GM23338 (cell line): ENCODE measurements at regions not wholly inside any gene's neighbourhood (a gene's known extent, or its start where the extent isn't known, plus 50 kb on each side); places are given as distances from the start of the nearest gene placed in this dataset.

Experiments
- ATAC-seq: fragments of 200-7000 bp; cut with Tn5 transposase; 3 replicates; pipeline ENCODE4 v1.9.1; 2020
- DNase-seq: peaks from one replicate; pipeline ENCODE4 v3.0.0-alpha.2; 2015; ENCODE audit warnings: low spot score
- H2AFZ ChIP-seq: fragments of 200-600 bp; sonication (generic); 2 replicates; pipeline ENCODE4 v1.8.0; 2016; ENCODE audit warnings: antibody characterized with exemption, mild to moderate bottlenecking, moderate library complexity
- H3F3A ChIP-seq: fragments of 200-600 bp; sonication (generic); replicated peaks from 2 replicates; pipeline ENCODE4 v1.8.0; 2017; ENCODE audit warnings: antibody characterized with exemption, mixed run types, low read depth
- H3K27ac ChIP-seq: fragments of 200-600 bp; sonication (generic); 2 replicates; pipeline ENCODE4 v1.6.1; 2016; ENCODE audit warnings: low read depth
- H3K27me3 ChIP-seq: fragments of 200-600 bp; sonication (generic); 2 replicates; pipeline ENCODE4 v1.8.0; 2016; ENCODE audit warnings: mild to moderate bottlenecking, mixed run types, moderate library complexity; ENCODE audit not compliant: insufficient read depth
- H3K36me3 ChIP-seq: fragments of 200-600 bp; sonication (generic); 2 replicates; pipeline ENCODE4 v1.8.0; 2016; ENCODE audit warnings: mild to moderate bottlenecking; ENCODE audit not compliant: insufficient read depth
- H3K4me1 ChIP-seq: fragments of 200-600 bp; sonication (generic); 2 replicates; pipeline ENCODE4 v1.8.0; 2016; ENCODE audit warnings: mild to moderate bottlenecking, moderate library complexity; ENCODE audit not compliant: insufficient read depth
- H3K4me2 ChIP-seq: fragments of 200-600 bp; sonication (generic); 2 replicates; pipeline ENCODE4 v1.7.1; 2017; ENCODE audit warnings: mixed run types
- H3K4me3 ChIP-seq: fragments of 200-600 bp; sonication (generic); 2 replicates; pipeline ENCODE4 v1.6.1; 2016; ENCODE audit warnings: mixed run types
- H3K79me2 ChIP-seq: fragments of 200-600 bp; sonication (generic); replicated peaks from 2 replicates; pipeline ENCODE4 v1.8.0; 2017; ENCODE audit warnings: mild to moderate bottlenecking; ENCODE audit not compliant: insufficient read depth
- H3K9me2 ChIP-seq: fragments of 200-600 bp; sonication (generic); 2 replicates; pipeline ENCODE4 v1.8.0; 2017; ENCODE audit not compliant: insufficient read depth
- H4K20me1 ChIP-seq: fragments of 200-600 bp; sonication (generic); replicated peaks from 2 replicates; pipeline ENCODE4 v1.8.0; 2017; ENCODE audit warnings: mild to moderate bottlenecking; ENCODE audit not compliant: insufficient read depth
- H3K27ac Mint-ChIP-seq: 2 replicates; pipeline ENCODE4 v1.8.0; 2020; ENCODE audit warnings: inconsistent platforms, mild to moderate bottlenecking, moderate library complexity, mixed read lengths
- H3K27me3 Mint-ChIP-seq: 3 replicates; pipeline ENCODE4 v1.8.0; 2022; ENCODE audit warnings: low read depth, mild to moderate bottlenecking, moderate library complexity, mixed read lengths, inconsistent platforms; ENCODE audit not compliant: insufficient read depth, poor library complexity
- H3K36me3 Mint-ChIP-seq: 3 replicates; pipeline ENCODE4 v1.8.0; 2021; ENCODE audit warnings: low read depth, mild to moderate bottlenecking, inconsistent platforms, moderate library complexity, mixed read lengths
- H3K4me1 Mint-ChIP-seq: 3 replicates; pipeline ENCODE4 v1.8.0; 2020; ENCODE audit warnings: mild to moderate bottlenecking, inconsistent platforms, mixed read lengths
- H3K4me3 Mint-ChIP-seq: 3 replicates; pipeline ENCODE4 v1.8.0; 2021; ENCODE audit warnings: moderate library complexity, mild to moderate bottlenecking, inconsistent platforms, mixed read lengths
- H3K9me3 Mint-ChIP-seq: 3 replicates; pipeline ENCODE4 v1.8.0; 2020; ENCODE audit warnings: moderate library complexity, mild to moderate bottlenecking, inconsistent platforms, mixed read lengths
- CREB1 ChIP-seq: fragments of 250-450 bp; sonication (Bioruptor Pico); IDR thresholded peaks from 2 replicates; pipeline ENCODE4 v1.5.0; 2020; ENCODE audit warnings: low read depth, mild to moderate bottlenecking, moderate library complexity
- CTCF ChIP-seq, 2 experiments: fragments of 200-600 bp in 1 of 2; sonication (generic) in 1 of 2; conservative IDR thresholded peaks; 2 replicates each; pipeline versions ENCODE4 v1.5.1 to v1.6.1; 2016 to 2017; ENCODE audit warnings: antibody characterized with exemption in 2 of 2, low read depth in 2 of 2, mild to moderate bottlenecking in 2 of 2, moderate library complexity in 1 of 2
- EZH2 ChIP-seq: fragments of 200-600 bp; sonication (generic); IDR thresholded peaks from one replicate; pipeline ENCODE4 v1.8.0; 2017; ENCODE audit warnings: antibody characterized with exemption, mild to moderate bottlenecking, low read depth; ENCODE audit not compliant: unreplicated experiment
- JUNB ChIP-seq: IDR thresholded peaks from one replicate; pipeline ENCODE4 v1.6.1; 2016; ENCODE audit warnings: antibody characterized with exemption; ENCODE audit not compliant: unreplicated experiment
- STAT1 ChIP-seq: IDR thresholded peaks from one replicate; pipeline ENCODE4 v1.6.1; 2016; ENCODE audit warnings: antibody characterized with exemption; ENCODE audit not compliant: unreplicated experiment
- ZNF114 ChIP-seq: fragments of 250-450 bp; sonication (Bioruptor Pico); IDR thresholded peaks from 2 replicates; pipeline ENCODE4 v1.5.0; 2020; ENCODE audit warnings: mild to moderate bottlenecking, moderate library complexity
- ZNF331 ChIP-seq: fragments of 250-450 bp; sonication (Bioruptor Pico); IDR thresholded peaks from 2 replicates; pipeline ENCODE4 v1.5.0; 2020; ENCODE audit warnings: low read depth, mild to moderate bottlenecking, moderate library complexity
- ZNF462 ChIP-seq: fragments of 250-450 bp; sonication (Bioruptor Pico); IDR thresholded peaks from 2 replicates; pipeline ENCODE4 v1.5.0; 2020; ENCODE audit warnings: mild to moderate bottlenecking, moderate library complexity

- TF ChIP-seq ZNF462 (CRISPR knock-in tag): no peak
- TF ChIP-seq ZNF114 (CRISPR knock-in tag): no peak
- TF ChIP-seq EZH2: no peak
- no peak for TF ChIP-seq ZNF331 (CRISPR knock-in tag)
- no peak for TF ChIP-seq CTCF (conservative IDR thresholded peaks at IDR 0.05; ENCODE audit: low read depth in 2 of 2)
- no peak for TF ChIP-seq STAT1
- no peak for TF ChIP-seq JUNB
Measured at GRCh38 chr10:81315026-81315425, 560.0 kb upstream of the NRG3 start (continued).

GRCh38 chr10:81348003-81348402 lies 527.0 kb upstream of the NRG3 start:
- Histone ChIP-seq H3K9me2 (no peaks in the 10 kb centered on the region; the same call in 1 of the 2 replicates), H3K4me2 (no peak overlapping the region), H3K4me3 (no peak overlapping the region), H3K79me2 (no peaks in the 10 kb centered on the region), H2AFZ (no peak overlapping the region), H4K20me1 (no peaks in the 10 kb centered on the region), H3K27ac (no peak overlapping the region), H3K36me3 (no peaks in the 10 kb centered on the region), H3F3A (no peaks in the 10 kb centered on the region), H3K4me1 (no peaks in the 10 kb centered on the region), H3K27me3 (no peaks in the 10 kb centered on the region)
- TF ChIP-seq CREB1 (CRISPR knock-in tag): no peak
- TF ChIP-seq CTCF (conservative IDR thresholded peaks at IDR 0.05; ENCODE audit: low read depth in 2 of 2): peak in 1 of 2 experiments; percentile 30; a peak in 2 of 4 replicates
- no peaks in the 10 kb centered on the region for H3K4me1 Mint-ChIP-seq
- H3K4me3 Mint-ChIP-seq: no peak overlapping the region
- peaks cover 2% of the 10 kb centered on the region; the same call in 1 of the 3 replicates for H3K9me3 Mint-ChIP-seq
- no peaks in the 10 kb centered on the region for H3K36me3 Mint-ChIP-seq
- DNase-seq: no peak
- H3K27ac Mint-ChIP-seq: no peak overlapping the region
- ATAC-seq: no peak
- no peaks in the 10 kb centered on the region for H3K27me3 Mint-ChIP-seq
